AG04449 (cell line): ENCODE measurements at regions not wholly inside any gene's neighbourhood (a gene's known extent, or its start where the extent isn't known, plus 50 kb on each side); places are given as distances from the start of the nearest gene placed in this dataset.

Experiments used
- CTCF ChIA-PET: fragments of 350-600 bp; formaldehyde crosslinking; extraction: SDS; loops from one replicate; lab custom pipeline; 2021; ENCODE audit warnings: antibody characterized with exemption; lab: Yijun Ruan, JAX
- POLR2A ChIA-PET: fragments of 400-600, 350-600 bp; formaldehyde crosslinking; extraction: SDS; loops from one replicate; lab custom pipeline; 2020; ENCODE audit warnings: antibody characterized with exemption, inconsistent platforms; lab: Yijun Ruan, JAX
- DNase-seq: peaks from one replicate; pipeline ENCODE4 v3.0.0-alpha.2; 2010; ENCODE audit warnings: low read depth, low spot score
- H3K4me3 ChIP-seq: 2 replicates; pipeline ENCODE4 v1.5.1; 2011; ENCODE audit warnings: low read depth, mild to moderate bottlenecking, control low read depth, low read length
- TF ChIP-seq, protein P1 (sequence below): IDR thresholded peaks from one replicate; pipeline ENCODE4 v1.5.1; 2011; ENCODE audit warnings: mild to moderate bottlenecking, moderate library complexity, low read length, control low read depth, inconsistent platforms; ENCODE audit not compliant: insufficient read depth; ENCODE audit errors: missing control alignments

DNA sequence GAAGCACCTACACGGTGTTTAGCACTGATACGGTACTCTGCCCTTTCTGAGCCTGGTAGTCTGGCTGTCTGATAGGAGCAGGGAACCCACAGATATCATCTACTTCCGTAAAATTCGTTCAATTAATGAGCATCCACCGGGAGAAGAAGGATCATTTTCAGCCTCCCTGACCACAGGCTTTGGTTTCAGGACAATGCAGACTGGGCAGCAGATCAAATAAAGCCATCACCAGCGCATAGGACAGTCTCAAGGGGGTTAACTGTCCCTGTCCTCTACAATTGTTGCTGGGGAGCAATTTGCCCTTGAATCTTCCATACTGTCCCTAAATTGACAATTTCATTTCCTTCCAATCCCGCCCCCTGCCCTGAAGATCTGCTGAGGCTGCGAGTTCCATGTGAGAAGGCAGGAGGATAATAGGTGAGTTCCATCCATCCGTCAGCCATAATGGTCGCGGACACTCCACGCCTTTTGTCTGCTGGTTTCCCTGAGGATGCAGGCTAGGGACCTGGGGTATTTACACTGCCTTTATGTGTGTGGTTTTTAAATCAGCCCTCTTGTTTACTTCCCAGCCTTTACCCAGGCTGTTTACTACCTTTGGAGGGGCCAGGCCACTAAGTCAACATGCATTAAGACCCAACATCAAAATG, 110.0 kb downstream of the MYCN start:
- no peak for DNase-seq
- ChIA-PET CTCF (no interaction called here), POLR2A (no interaction called here)
- H3K4me3 ChIP-seq, result no peak overlapping the region
- TF ChIP-seq, protein P1, sequence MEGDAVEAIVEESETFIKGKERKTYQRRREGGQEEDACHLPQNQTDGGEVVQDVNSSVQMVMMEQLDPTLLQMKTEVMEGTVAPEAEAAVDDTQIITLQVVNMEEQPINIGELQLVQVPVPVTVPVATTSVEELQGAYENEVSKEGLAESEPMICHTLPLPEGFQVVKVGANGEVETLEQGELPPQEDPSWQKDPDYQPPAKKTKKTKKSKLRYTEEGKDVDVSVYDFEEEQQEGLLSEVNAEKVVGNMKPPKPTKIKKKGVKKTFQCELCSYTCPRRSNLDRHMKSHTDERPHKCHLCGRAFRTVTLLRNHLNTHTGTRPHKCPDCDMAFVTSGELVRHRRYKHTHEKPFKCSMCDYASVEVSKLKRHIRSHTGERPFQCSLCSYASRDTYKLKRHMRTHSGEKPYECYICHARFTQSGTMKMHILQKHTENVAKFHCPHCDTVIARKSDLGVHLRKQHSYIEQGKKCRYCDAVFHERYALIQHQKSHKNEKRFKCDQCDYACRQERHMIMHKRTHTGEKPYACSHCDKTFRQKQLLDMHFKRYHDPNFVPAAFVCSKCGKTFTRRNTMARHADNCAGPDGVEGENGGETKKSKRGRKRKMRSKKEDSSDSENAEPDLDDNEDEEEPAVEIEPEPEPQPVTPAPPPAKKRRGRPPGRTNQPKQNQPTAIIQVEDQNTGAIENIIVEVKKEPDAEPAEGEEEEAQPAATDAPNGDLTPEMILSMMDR, result no peak

DNA sequence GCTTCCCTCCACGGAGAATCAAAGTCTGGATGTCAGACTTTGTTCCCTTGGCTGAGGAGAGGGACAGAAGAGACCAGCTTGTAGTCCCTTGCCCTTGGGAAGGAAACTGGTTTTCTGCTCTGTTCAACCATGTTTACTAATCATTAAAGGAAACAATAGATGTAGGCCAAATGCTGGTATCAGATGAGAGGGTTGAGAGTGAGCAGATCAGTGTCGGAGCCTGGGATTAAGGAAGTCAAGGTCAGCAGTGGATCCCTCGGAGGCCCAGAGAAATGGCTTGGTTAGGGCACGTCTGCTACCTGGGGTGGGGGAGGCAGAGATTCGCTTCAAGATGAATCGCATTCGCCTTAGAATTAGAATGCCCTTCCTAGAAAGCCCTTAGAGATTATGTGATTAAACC, 109.1 kb downstream of the MYCN start:
- TF ChIP-seq, protein P1, result no peak
- DNase-seq, result no peak
- ChIA-PET POLR2A (no interaction called here), CTCF (no interaction called here)
- no peak overlapping the region for H3K4me3 ChIP-seq

DNA sequence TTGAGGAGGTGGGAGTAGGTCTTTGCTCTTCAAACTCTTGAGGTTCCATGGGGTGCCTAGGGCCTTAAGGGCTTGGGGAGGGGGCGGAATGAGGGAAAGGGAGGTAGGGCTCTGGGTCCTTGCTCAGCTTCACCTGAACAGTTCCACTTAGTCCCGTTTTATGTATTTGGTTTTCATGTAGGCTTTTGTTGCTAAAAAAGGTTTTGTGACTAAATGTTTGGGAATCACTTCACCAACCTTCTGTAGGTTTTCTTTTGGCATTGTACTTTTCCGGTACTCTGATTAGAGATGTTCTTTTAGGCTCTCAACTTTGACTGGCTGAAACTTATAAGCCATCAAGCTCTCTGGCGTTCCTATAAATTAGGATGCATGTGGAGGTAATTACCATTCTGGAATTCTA, 108.1 kb downstream of the MYCN start:
- no peak for DNase-seq
- no peak overlapping the region for H3K4me3 ChIP-seq
- POLR2A ChIA-PET, result no interaction called here
- CTCF ChIA-PET, result no interaction called here
- TF ChIP-seq, protein P1, result no peak

DNA sequence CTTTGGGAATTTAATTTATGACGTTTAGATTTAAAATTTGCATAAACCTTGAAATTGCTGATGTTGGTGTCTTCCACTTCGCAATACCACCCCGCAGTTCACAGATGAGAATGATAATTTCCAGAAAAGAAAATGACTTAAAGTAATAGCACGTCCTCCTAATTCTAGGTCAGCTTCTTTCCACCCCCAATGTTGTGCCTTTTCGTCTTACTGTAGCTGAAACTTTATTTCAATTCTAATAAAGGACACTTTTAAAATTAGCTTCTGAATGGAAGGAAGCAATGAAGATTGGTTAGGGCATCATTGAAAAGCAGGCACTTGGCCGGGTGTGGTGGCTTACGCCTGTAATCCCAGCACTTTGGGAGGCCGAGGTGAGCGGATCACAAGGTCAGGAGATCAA, 107.4 kb downstream of the MYCN start:
- CTCF ChIA-PET, result no interaction called here
- POLR2A ChIA-PET, result no interaction called here
- no peak overlapping the region for H3K4me3 ChIP-seq
- DNase-seq, result no peak
- TF ChIP-seq, protein P1, result no peak

DNA sequence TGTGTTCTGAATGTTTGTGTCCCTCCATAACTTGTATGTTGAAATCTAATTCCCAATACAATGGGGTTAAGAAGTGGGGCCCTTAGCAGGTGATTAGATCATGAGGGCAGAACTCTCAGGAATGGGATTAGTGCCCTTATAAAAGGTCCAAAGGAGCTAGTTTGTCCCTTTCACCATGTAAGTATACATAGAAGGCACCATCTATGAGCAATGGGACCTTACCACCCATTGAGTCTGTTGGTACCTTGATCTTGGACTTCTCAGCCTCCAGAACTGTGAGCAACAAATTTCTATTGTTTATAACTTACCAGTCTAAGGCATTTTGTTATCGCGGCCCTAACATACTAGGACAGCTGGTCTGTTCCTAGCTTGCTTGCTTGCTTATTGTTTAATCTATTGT, 106.3 kb downstream of the MYCN start:
- TF ChIP-seq, protein P1, result no peak
- CTCF ChIA-PET, result no interaction called here

DNA sequence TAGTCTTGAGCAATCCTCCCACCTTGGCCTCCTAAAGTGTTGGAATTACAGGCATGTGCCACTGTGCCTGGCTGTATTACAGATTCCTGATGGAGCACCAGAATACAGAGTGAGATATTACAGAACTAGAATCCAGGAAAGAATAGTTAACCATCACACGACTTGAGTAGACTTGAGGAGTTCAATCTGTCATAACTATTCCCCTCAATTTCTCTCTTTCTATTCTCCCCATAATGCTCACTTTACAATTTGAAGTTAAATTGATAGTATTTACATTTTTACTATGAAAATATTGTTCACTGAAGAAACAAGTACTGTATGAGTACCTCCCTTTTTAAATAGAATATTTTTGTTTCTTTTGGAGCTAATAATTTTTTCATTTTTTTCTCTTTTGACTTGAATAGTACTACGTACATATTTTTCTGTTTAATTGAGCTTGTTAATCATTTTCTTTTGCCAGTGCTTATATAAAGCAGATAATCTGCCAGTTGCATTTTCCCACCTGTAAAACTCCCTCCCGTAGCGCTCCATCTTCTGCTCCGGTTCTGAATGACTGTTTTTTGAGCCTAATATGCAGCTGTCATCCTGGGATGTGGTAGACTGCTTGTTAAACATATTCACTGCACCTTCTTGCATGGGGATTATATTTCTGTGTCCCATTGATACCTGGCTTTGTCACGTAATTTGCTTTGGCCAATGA, 105.5 kb downstream of the MYCN start:
- CTCF ChIA-PET, result no interaction called here
- no peak for DNase-seq
- H3K4me3 ChIP-seq, result no peak overlapping the region
- TF ChIP-seq, protein P1, result no peak
- POLR2A ChIA-PET, result no interaction called here

More for the DNA sequence above, 106.3 kb downstream of the MYCN start:
- H3K4me3 ChIP-seq, result no peak overlapping the region
- no peak for DNase-seq
- POLR2A ChIA-PET, result no interaction called here
